ENCODE measurements at regions not wholly inside any gene's neighbourhood (a gene's known extent, or its start where the extent isn't known, plus 50 kb on each side); places are given as distances from the start of the nearest gene placed in this dataset.
A peak's percentile ranks its signal among the peaks of the same experiment; 100 is the strongest.

DNA sequence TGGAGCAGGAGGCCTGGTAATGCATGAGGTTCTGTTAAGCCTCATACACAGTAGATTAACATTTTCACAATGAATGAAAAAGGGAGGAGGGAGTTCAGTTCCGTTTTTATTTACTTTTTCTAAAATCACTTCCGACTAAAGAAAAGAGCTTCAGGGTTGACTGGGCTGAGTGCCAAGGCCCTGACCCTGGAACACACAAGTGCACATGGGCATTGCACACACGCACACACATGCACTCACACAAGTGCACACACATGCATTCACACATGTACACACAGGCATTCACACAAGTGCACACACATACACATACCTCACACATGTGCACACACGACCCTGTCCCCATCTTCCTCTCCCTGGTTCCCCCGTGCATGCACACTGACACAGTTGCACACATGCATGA, 303.3 kb downstream of the BRD1 start:
- no peak for TF ChIP-seq Cebpa-rat (IDR thresholded peaks at IDR 0.05)
- peaks cover 44 to 98% (median 86%) of the 10 kb centered on the region in 10 experiments for H3K4me1 ChIP-seq
- H3K9me3 ChIP-seq (replicated peaks in 1 of 11), result peaks cover 0 to 13% (median 6%) of the 10 kb centered on the region in 11 experiments; a peak in 12 of 22 replicates
- H4K20me1 ChIP-seq, result peaks cover 0 to 35% (median 0%) of the 10 kb centered on the region in 11 experiments; a peak in 5 of 22 replicates
- no peak overlapping the region for H3K27ac ChIP-seq
- H3K36me3 ChIP-seq, result no peaks in the 10 kb centered on the region
- H3K27me3 ChIP-seq, result peaks cover 0 to 6% (median 0%) of the 10 kb centered on the region in 11 experiments; a peak in 1 of 22 replicates
- no peak overlapping the region for H3K4me3 ChIP-seq
- H3K9ac ChIP-seq, result peak overlapping the region in 3 of 11 experiments; percentile 23 to 39 (median 31); a peak in 4 of 22 replicates
- H3K4me2 ChIP-seq, result peak overlapping the region; percentile 70 to 93 (median 87)

DNA sequence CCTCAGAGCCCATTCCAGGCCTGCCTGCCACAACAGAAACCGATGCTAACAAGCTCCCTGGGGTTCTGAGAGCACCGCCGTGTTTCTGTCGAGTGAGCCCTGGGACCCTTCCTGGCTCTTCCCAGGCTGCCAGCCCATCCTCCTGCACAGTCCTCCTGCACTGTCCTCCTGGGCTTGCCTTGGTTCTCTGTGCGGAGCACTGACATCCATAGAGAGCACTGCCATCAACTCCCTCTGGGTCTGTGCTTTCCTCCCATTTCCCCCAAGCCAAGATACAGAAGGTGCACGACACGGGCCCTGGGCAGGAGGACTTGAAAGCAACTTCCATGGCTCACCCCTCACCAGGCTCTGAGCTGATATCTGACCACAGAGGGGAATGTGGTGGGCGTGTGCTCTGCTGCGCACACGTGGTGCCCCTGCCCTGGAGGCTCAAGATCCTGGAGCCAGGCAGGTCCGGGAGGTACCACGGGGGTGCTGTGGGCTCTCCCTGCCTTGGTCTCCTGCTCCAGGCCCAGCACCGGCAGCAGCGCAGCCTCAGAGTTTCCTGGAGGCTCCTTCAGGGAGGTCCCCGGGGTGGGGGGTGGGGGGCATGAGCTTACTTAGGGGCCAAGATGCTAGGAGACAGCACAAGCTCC, 304.2 kb downstream of the BRD1 start:
- H3K4me1 ChIP-seq, result peaks cover 46 to 98% (median 86%) of the 10 kb centered on the region in 10 experiments
- peak overlapping the region; percentile 70 to 93 (median 87) for H3K4me2 ChIP-seq
- H4K20me1 ChIP-seq, result peaks cover 0 to 34% (median 0%) of the 10 kb centered on the region in 11 experiments; a peak in 5 of 22 replicates
- peaks cover 0 to 13% (median 0%) of the 10 kb centered on the region in 11 experiments; a peak in 4 of 22 replicates for H3K27me3 ChIP-seq
- TF ChIP-seq Cebpa-rat (IDR thresholded peaks at IDR 0.05), result no peak
- no peaks in the 10 kb centered on the region for H3K36me3 ChIP-seq
- H3K27ac ChIP-seq, result 0 out of 22 replicates have a peak overlapping the region, but pooled peaks of 1 of the 11 experiments have one; percentile 2
- peaks cover 0 to 13% (median 6%) of the 10 kb centered on the region in 11 experiments; a peak in 12 of 22 replicates for H3K9me3 ChIP-seq (replicated peaks in 1 of 11)
- H3K9ac ChIP-seq, result peak overlapping the region in 5 of 11 experiments; percentile 21 to 39 (median 27); a peak in 6 of 22 replicates
- H3K4me3 ChIP-seq, result no peak overlapping the region

DNA sequence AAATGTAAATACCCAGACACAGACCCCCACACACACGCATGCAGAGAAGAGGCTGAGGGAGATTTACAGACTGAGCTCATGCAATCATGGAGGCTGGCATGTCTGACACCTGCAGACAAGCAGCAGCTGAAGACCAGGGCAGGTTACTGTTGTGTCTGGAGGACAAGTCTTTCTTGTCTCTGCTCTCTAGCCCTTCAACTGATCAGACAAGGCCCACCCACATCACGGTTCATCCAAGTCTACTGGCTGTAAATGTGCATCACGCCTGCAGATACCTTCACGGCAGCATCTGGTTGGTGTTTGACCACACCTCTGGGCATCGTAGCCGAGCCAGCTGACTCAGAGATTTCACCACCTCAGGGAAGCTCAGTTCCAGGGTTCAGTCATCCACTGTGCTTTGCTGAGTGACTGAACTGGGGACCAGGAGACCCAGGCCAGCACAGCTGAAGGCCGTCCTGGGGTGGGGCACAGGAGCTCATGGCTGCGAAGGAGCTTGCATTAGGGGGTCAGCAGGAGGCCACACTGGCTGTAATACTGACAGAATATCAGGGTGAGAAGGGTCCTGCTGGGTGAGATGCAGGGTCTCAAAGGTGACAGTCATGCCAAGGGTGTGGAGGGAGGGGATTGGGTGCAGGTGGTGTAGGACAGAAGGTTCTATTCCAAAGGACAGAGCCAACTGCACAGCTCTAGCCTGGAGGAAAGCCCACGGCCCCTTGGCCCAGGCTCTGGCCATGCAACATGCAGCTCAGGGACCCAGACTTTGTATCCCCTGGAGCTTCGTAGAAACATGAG, 304.9 kb downstream of the BRD1 start:
- Histone ChIP-seq H3K27ac (no peak overlapping the region), H3K27me3 (peaks cover 0 to 20% (median 0%) of the 10 kb centered on the region in 11 experiments; a peak in 4 of 22 replicates), H3K4me2 (peak overlapping the region; percentile 70 to 93 (median 87)), H3K4me1 (peaks cover 54 to 98% (median 86%) of the 10 kb centered on the region in 10 experiments), H4K20me1 (peaks cover 0 to 29% (median 0%) of the 10 kb centered on the region in 11 experiments; a peak in 5 of 22 replicates), H3K36me3 (no peaks in the 10 kb centered on the region), H3K4me3 (no peak overlapping the region), H3K9ac (peak overlapping the region in 2 of 11 experiments; percentile 31 to 39; a peak in 2 of 22 replicates), H3K9me3 (replicated peaks in 1 of 11) (peaks cover 0 to 13% (median 6%) of the 10 kb centered on the region in 11 experiments; a peak in 12 of 22 replicates)
- TF ChIP-seq Cebpa-rat (IDR thresholded peaks at IDR 0.05), result no peak

DNA sequence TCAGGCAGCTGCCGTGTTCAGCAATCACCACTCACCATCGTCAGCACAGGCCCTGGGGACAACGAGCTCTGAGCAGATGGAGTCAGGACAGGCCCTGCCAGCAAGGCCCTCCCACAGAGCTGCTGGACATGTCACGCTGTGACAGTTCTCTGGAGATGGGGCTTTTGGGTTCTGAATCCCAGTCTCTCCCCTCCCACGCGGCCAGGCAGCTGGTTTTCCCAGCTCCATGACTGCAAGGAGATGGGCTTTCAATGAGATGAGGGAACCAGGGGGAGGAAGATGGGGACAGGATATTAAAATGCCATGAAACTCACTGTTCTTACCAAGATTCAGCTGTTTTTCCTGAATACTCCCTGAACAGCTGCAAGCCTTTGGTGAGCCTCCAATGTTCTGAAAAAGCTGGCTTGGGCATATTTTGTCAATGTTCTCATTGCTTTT, 305.9 kb downstream of the BRD1 start:
- TF ChIP-seq Cebpa-rat (IDR thresholded peaks at IDR 0.05), result no peak
- H4K20me1 ChIP-seq, result peaks cover 0 to 31% (median 0%) of the 10 kb centered on the region in 11 experiments; a peak in 3 of 22 replicates
- H3K4me1 ChIP-seq, result peaks cover 53 to 98% (median 86%) of the 10 kb centered on the region in 10 experiments
- peaks cover 0 to 13% (median 6%) of the 10 kb centered on the region in 11 experiments; a peak in 12 of 22 replicates for H3K9me3 ChIP-seq (replicated peaks in 1 of 11)
- H3K36me3 ChIP-seq, result no peaks in the 10 kb centered on the region
- peak overlapping the region in 7 of 11 experiments; percentile 21 to 93 (median 77); a peak in 11 of 22 replicates for H3K4me2 ChIP-seq
- no peak overlapping the region for H3K9ac ChIP-seq
- H3K4me3 ChIP-seq, result no peak overlapping the region
- H3K27ac ChIP-seq, result no peak overlapping the region
- peaks cover 0 to 21% (median 0%) of the 10 kb centered on the region in 11 experiments; a peak in 4 of 22 replicates for H3K27me3 ChIP-seq

DNA sequence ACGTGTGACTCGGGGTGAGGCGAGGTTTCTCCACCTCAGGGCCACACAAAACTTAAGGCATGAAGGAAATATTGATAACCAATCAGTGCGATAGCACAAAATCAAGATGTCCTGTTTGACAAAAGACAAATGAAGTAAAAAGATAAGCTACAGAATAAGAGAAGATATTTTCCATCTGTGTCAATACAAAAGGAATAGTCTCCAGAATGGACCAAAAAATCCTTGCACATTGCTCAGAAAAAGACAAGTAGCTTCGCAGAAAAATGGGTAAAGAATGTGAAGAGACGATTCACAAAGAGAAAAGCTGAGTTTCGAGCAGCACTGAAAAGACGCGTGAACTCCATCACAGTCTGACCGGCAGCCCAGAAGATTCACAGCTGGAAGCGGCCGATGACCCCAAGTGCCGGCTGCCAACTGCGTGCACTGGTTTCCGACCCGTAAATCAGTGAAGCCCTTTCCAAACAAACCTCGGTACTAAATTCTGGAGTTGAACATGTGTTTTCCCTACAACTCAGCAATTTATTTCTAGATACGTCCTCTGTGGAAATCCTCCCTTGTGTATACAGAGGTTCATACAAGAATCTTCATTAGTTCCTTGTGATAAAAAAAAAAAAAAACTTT, 308.4 kb downstream of the BRD1 start:
- Histone ChIP-seq H3K9me3 (replicated peaks in 1 of 11) (peaks cover 0 to 13% (median 6%) of the 10 kb centered on the region in 11 experiments; a peak in 12 of 22 replicates), H3K4me2 (peak overlapping the region in 9 of 11 experiments; percentile 75 to 91 (median 87); a peak in 18 of 22 replicates)

DNA sequence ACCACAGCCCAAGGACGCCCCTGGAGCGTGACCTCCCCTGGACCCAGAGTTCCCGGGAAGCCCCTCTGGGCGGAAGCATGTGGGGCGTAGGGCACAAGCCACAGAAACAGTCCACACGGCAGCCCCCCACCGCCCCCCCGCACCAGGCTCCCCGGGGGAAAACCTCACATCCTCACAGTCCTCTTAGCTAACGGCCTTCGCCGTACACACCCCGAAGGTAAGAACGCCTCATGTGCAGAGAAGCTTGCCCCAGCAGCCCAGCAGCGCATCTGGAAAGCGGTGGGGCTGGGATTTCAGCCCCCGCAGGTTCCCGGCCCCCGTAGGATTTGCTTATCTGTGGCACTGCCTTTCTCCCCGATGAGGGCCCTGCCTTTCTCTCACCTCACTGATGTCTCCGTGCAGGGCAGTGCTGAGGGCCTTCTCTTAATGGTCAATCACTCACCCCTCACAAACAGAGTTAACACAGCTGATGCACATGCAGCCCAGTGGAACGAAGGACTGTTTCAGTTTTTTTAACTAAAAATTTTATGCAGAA, 309.2 kb downstream of the BRD1 start:
- H3K4me2 ChIP-seq, result peak overlapping the region; percentile 52 to 91 (median 87)
- H3K4me1 ChIP-seq, result peaks cover 44 to 97% (median 86%) of the 10 kb centered on the region in 10 experiments
- no peak for TF ChIP-seq Cebpa-rat (IDR thresholded peaks at IDR 0.05)
- H3K27ac ChIP-seq, result no peak overlapping the region
- H3K27me3 ChIP-seq, result peaks cover 0 to 18% (median 0%) of the 10 kb centered on the region in 11 experiments; a peak in 4 of 22 replicates
- no peaks in the 10 kb centered on the region for H3K36me3 ChIP-seq
- H4K20me1 ChIP-seq, result peaks cover 0 to 25% (median 0%) of the 10 kb centered on the region in 11 experiments; a peak in 3 of 22 replicates
- H3K9ac ChIP-seq, result peak overlapping the region in 4 of 11 experiments; percentile 0 to 39 (median 22); a peak in 3 of 22 replicates
- peaks cover 0 to 13% (median 6%) of the 10 kb centered on the region in 11 experiments; a peak in 13 of 22 replicates for H3K9me3 ChIP-seq (replicated peaks in 1 of 11)
- peak overlapping the region in 2 of 10 experiments; percentile 5 to 12; a peak in 3 of 20 replicates for H3K4me3 ChIP-seq

More for the DNA sequence above, 308.4 kb downstream of the BRD1 start:
- Histone ChIP-seq H3K36me3 (no peaks in the 10 kb centered on the region), H4K20me1 (peaks cover 0 to 31% (median 0%) of the 10 kb centered on the region in 11 experiments; a peak in 3 of 22 replicates), H3K27ac (no peak overlapping the region), H3K27me3 (peaks cover 0 to 21% (median 0%) of the 10 kb centered on the region in 11 experiments; a peak in 4 of 22 replicates), H3K4me1 (peaks cover 48 to 97% (median 86%) of the 10 kb centered on the region in 10 experiments), H3K4me3 (no peak overlapping the region), H3K9ac (0 out of 22 replicates have a peak overlapping the region, but pooled peaks of 1 of the 11 experiments have one; percentile 0)
- TF ChIP-seq Cebpa-rat (IDR thresholded peaks at IDR 0.05), result no peak

DNA sequence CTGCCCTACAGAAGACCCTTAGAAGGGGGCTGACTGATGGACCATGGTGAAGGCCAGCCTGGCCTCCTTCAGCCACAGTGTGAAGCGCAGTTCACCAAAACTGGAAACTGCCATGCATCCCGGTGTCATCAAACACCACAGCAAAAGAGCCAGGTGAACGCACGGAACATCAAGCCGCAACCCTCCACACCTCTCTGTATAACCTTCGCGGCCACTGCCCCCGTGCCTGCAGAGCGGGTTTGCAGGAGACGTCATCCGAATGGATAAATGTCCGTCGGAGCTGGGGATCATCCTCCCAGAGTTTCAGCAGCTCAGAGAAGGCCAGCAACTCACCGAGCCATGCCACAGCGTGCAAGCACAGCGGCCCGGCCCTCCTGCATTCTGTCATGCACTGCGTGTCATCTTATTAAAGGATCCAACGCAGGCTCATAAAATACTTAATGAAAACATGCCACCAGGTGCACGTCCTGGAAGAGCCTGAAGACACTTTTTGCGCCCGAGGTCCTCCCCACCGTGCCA, 309.9 kb downstream of the BRD1 start:
- Histone ChIP-seq H3K27me3 (peaks cover 0 to 16% (median 0%) of the 10 kb centered on the region in 11 experiments; a peak in 4 of 22 replicates), H4K20me1 (peaks cover 0 to 18% (median 0%) of the 10 kb centered on the region in 11 experiments; a peak in 3 of 22 replicates), H3K4me3 (no peak overlapping the region), H3K4me2 (peak overlapping the region in 9 of 11 experiments; percentile 75 to 91 (median 87); a peak in 17 of 22 replicates), H3K9me3 (replicated peaks in 1 of 11) (peaks cover 0 to 19% (median 9%) of the 10 kb centered on the region in 11 experiments; a peak in 13 of 22 replicates), H3K9ac (no peak overlapping the region), H3K36me3 (no peaks in the 10 kb centered on the region), H3K4me1 (peaks cover 36 to 97% (median 86%) of the 10 kb centered on the region in 10 experiments), H3K27ac (no peak overlapping the region)
- TF ChIP-seq Cebpa-rat (IDR thresholded peaks at IDR 0.05), result no peak
